Stimulated activated CD4-positive, alpha-beta T cell treated with anti-CD3 and anti-CD28 coated beads, Interleukin-2, amount 100 ng/mL, for 48 hours (primary cell): ENCODE measurements at regions not wholly inside any gene's neighbourhood (a gene's known extent, or its start where the extent isn't known, plus 50 kb on each side); places are given as distances from the start of the nearest gene placed in this dataset.

Experiments used
- DNase-seq, 2 donors: peaks; one replicate each; pipeline ENCODE4 v3.0.0-alpha.2; 2020

GRCh38 chr2:8073916-8074315 is 607.9 kb upstream of the ID2 start:
- no peak for DNase-seq

DNA sequence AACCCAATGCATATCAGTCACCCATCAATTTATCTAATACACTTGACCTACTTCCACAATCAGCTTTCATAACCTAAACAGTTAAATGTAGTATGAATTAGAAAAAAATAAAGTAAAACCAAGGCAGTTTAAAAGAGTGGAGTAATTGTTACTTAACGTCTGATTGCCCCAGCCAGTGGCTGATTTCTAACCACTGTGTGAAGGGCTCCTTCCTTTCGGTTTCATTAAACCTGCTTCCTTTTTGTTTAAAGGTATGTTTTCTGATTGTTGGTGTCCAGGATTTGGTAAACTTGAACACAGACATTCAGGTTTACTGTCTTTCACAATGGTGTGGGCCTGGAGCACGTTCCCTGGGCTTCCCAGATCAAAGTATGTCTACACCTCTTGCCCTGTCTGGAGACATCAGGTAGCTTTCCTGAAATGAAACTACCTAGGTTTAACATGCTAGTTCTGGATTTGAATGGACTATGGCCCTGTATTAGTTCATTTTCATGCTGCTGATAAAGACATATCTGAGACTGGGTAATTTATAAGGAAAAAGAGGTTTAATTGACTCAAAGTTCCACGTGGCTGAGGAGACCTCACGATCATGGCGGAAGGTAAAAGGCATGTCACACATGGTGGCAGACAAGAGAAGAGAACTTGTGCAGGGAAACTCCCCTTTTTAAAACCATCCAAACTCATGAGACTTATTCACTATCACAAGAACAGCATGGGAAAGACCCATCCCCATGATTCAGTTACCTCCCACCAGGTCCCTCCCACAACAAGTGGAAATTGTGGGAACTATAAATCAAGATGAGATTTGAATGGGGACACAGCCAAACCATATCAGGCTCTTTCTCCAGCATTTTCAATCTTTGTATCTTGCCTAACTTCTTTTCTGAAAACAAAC is 605.2 kb upstream of the ID2 start:
- DNase-seq, result no peak

DNA sequence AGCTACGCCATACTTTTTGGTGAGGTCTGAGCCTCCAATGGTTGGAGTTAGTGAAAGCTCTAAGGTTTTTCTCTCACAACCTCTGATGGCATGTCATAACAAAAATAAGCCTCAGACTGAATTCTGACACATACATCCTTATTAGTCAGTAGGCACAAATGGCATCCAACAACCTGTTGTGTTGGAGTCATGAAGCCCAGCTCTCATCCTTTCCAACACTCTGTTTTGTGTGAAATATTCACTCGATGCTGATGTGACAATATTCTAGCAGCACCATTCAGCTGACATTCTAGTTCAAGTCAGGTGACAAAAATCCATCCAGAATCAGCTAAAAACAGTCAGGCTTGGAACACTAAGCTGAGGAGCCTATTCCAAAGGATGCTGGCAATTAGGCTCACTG is 603.2 kb upstream of the ID2 start:
- DNase-seq, result no peak

DNA sequence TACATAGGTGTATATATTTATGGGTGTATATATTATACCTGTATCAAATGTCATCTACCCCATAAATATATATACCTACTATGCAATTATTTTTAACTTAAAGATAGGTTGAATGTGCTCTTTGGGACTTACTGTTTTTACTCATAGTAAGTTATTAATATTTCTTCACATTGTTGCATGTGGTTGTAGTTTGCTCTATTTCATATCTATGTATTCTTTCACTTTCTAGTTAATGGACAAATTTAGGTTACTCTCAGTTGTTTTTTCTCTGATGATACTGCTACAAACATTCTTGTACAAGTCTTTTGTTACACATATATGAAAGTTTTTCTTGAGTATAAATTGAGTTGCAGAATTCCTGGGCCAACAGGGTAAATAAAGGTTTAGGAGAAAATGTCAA is 601.8 kb upstream of the ID2 start:
- no peak for DNase-seq

DNA sequence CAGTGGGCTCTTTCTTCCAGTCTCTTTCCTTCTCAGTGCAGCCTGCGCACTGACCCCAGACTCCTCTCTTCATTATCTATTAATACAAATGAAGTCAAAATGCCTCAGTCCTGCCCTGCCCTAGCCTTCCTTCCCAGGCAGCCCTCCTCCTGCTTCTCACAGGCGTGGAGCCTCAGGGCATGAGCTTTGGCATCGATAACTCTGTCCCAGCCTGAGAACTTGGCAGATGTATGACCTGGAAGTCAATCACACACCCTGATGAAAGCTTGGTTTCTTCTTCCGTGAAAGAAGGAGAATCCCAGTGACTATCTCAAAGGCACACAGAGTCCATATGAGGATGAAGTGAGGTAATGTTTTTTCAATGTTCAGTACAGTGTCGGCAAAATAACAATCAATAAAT is 600.7 kb upstream of the ID2 start:
- no peak for DNase-seq

- no peak for DNase-seq
Observed at GRCh38 chr2:8082840-8083239, 599.0 kb upstream of the ID2 start.

GRCh38 chr2:8086357-8086756 is 595.5 kb upstream of the ID2 start:
- DNase-seq, result no peak

- no peak for DNase-seq
Observed at GRCh38 chr2:8086796-8087479, 594.9 kb upstream of the ID2 start.

DNA sequence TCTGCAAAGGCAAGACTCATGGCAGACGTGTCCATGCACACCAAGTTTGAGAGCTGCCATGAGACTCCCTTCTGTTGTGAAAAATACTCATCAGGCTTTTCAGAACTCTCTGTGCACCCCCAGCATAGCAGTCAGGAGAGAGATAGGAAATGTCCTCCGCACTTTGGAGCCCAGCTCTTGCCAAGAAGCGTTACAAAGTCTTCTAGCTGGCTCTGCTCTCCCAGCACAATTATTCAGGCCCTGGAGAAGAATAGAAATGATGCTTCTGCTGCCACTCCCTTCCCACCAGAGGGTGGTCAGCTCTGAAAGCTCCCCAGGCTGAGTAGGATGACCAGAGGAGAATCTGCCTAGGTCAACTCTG is 594.4 kb upstream of the ID2 start:
- no peak for DNase-seq

DNA sequence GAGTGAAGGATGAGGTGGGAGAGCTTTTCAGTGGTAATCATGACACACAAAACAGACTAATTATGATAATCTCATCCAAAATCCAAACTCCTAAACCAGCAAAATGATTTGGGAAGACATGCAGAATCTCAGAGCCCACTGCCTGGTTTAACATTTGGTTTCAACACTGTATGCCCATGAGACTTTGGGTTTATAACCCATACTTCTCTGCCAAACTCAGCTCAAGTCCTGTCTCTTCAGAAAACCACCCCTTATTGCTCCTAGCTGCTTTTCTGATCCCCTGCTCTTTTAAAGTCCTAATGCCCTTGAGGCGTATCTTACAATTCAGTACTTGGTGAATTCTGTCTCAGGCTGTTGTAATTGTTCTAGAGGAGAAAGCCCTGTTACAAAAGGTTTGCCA is 593.0 kb upstream of the ID2 start:
- no peak for DNase-seq

DNA sequence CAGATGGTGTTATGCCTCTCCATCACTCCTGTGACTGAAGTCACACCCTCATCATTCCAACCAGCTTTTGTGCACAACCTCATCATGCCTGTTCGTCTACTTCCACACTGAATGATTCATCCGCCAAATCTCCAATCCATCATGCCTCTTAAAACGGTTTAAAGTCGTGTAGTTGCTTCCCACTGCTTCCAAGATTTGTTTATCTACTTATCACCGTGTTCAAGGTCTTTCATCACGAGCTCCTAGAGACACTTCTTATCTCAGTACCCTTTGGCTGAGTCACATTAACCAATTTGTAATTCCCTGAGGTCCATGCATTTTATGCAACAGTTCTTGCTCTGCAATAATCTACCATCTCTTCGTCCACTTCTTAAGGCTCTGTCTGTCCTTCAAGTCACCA is 592.3 kb upstream of the ID2 start:
- DNase-seq, result no peak

DNA sequence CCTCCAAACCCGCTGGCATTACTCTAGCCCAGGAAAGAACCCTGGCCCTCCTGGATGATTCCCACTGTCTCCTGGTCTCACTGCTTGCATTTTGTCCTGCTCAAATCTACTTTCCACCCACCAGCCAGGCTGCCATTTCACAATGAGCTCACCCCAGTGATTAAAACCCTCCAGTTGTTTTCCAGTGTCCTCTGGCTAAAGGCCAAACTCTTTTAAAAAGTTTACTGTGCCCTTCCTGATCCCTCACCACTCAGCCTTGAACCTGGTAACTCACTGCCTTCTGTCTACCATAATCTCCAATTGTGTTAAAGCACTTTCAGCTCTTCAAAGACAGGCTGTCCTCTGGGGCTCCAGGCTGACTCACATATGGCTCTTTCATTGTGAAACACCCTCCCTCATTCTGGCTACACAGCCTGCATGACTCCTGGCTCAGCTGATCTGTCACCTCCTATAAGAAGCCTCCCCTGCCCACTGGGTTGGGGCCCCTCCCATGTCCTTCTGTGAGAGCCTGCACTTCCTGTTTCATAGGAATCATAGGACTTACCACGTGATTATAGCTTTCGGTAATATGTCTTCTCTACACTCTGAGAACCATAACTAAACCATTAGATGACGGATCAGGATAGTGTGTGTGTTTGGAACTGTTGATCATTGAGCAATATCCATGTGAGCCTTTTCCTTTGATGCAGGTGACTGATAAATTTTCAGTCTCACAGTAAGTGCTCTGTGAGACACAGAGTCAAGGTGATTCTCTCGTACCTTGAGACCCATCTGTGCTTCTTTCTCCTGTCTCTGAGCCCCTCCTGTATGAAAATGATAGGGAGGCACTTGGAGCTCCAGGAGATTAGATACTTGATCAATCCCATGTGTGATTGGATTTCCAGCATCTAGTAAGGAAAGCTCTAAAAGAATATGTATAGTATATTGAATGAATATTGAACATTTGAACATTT is 590.8 kb upstream of the ID2 start:
- peak; percentile 47 to 66 for DNase-seq

DNA sequence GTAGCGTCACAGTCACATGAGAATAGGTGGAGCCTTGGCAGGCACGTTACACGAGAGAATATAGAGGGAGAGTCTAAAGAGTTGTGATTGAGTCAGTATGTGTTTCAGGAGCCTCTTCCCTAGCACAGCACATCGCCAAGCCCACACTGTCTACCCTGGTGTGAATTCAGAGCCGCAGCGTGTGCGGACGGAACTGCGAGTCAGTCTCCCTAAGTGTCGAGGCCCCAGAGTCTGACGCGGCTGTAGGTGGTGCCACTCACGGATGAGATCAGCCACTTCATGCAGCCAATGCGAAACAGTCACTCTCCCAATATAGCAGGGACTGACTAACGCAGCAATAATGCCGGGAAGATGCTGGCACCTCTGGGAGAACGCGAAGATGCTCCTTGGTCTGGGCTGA is 587.3 kb upstream of the ID2 start:
- DNase-seq, result no peak

DNA sequence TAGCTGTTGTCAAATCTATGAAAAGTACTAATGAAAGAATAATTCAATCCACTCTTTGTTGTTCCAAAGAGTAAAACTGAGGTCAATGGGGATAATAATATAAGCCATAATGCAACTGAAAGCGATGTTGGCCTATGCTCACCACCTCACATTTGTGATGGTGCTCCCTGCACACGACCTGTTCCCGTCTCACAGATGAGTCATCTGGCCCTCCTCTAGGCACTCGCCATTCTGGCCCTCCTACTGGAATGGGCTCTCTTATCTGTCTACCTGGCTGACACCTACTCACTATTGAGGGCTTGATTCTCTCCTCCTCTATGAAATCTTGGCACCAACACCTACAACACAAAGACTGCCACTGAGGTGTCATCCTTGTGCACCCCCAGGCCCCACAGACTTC is 585.9 kb upstream of the ID2 start:
- no peak for DNase-seq

GRCh38 chr2:8096484-8096883 is 585.4 kb upstream of the ID2 start:
- DNase-seq, result no peak

DNA sequence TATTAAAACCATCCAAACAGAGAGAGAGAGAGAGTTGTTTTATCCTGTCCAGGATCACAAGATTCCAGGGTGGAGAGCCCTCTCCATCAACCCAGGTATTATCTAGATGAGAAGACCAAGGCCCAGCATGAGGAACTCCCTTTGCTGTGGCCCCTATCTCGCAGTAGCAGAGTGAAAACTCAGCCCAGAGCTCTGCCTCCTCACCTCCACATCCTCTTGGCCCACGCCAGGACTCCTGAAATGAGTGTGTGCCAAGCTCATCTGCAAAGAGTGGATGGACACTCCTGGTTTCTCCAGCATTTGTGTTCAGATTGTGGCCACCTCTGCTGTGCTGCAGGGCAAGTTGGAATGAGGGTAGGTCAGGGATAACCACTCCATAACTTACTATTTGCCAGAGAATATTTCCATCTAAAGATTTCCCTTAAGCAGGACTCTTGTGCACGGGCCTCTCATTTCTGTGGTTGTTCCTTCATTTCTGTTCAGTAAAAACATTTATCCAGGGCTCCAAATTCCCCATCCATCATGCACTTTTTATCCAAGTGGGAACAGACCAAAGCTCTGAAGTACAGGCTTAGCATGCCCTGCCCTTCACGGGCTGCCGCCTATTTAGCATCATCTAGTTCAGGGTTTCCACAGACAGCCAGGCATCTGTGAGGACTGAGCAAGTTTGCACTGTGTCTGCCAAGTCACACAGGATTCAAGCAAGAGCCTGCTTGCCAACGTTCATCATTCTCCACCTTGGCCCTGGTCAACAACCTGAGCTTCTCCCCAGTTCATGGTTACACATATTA is 583.2 kb upstream of the ID2 start:
- DNase-seq, result no peak

GRCh38 chr2:8099267-8099582 is 582.6 kb upstream of the ID2 start:
- no peak for DNase-seq

DNA sequence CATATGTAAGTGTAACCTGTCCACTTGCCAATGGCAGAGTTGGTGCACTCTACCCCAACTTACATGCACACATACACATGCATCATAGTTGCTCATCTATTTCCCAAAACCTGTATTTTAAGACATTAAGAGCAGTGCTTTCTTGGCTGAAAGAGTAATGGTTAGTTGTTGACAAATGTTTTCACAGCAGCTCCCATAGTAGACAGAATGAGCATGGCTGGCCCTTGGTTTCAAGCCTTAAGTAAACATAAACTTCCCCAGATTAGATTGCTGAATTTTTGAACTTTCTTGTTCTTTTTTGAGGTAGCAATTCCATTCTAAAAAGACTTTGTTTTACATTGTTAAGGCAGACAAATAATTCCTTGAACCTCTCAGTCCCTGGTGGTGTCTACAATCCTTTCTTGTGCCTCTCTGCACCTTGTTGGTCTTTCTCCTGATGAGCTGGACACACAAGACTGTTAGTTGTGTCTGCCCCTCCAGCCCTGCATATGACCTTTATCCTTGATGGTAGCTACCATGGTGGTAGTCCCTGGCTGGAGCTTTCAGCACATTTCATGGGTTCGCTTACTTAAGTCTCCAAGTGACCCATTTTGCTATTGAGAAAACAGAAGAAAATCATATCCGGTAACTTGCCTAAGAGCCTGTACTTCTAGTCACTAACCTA is 580.1 kb upstream of the ID2 start:
- no peak for DNase-seq

DNA sequence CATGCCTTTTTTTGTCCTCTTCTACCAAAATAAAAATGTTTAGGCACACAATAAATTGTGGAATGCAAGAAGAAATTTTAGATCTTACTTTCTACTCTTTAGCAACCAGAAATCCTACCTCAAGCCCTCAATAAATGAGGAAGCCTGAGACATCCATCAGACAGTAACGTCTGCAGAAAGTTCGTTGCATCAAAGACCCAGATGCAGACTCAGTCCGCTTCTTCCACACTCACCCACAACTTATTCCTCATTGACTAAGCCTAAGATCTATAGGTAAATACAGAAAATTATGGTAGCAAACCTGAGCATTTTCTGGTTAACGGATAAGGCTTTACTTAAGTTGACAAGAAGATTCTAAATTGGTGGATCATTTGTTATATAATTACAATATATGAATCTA is 579.4 kb upstream of the ID2 start:
- no peak for DNase-seq

GRCh38 chr2:8103085-8103708 is 578.7 kb upstream of the ID2 start:
- no peak for DNase-seq

GRCh38 chr2:8107150-8107549 is 574.7 kb upstream of the ID2 start:
- DNase-seq, result no peak
